Keratinocyte (primary cell): ENCODE measurements at regions not wholly inside any gene's neighbourhood (a gene's known extent, or its start where the extent isn't known, plus 50 kb on each side); places are given as distances from the start of the nearest gene placed in this dataset.

Experiments
- CTCF ChIP-seq, 3 experiments: IDR thresholded peaks in 1 of 3; conservative IDR thresholded peaks in 1 of 3; optimal IDR thresholded peaks in 1 of 3; 2 replicates in 2 of 3; 3 replicates in 1 of 3; pipeline versions ENCODE3 to v1.5.1; 2011; ENCODE audit warnings: low read length in 3 of 3, mild to moderate bottlenecking in 3 of 3, moderate library complexity in 2 of 3, control low read depth in 1 of 3, inconsistent platforms in 1 of 3; ENCODE audit not compliant: insufficient read depth in 2 of 3; ENCODE audit errors: extremely low read depth in 1 of 3
- EZH2 ChIP-seq: IDR thresholded peaks from one replicate; pipeline ENCODE4 v1.6.1; 2012; ENCODE audit warnings: inconsistent platforms, mild to moderate bottlenecking, low read length, moderate library complexity

DNA sequence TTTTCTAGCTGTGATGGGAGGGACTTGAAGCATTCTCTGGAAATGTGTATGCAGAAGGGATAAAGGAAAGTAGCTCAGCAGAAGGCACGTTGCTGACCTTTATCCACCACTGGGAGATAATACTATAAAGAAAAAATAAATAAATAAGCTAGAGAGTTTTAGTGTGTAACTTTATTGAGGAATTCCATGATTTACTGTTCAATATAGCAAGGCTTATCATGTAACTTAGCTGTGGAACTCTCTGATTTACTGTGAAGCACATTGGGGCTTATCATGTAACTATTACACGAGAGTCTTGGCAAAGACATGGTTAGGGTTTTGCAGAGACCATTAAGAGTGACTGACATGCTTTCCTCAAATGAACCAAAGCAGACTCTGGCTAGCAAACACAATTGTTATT, 316.1 kb upstream of the SNX7 start:
- TF ChIP-seq CTCF (optimal IDR thresholded peaks at IDR 0.05 in 1 of 3, IDR thresholded peaks at IDR 0.05 in 1 of 3, conservative IDR thresholded peaks at IDR 0.05 in 1 of 3; ENCODE audit: extremely low read depth in 1 of 3, insufficient read depth in 2 of 3, low read length in 3 of 3) (no peak), EZH2 (no peak)
